GM21619 (cell line): ENCODE measurements at regions not wholly inside any gene's neighbourhood (a gene's known extent, or its start where the extent isn't known, plus 50 kb on each side); places are given as distances from the start of the nearest gene placed in this dataset.
"Not testable (repeated sequence)": the region's sequence is repeated elsewhere in the genome, so short reads cannot be mapped to it uniquely, and the experiment has no call there.

ENCODE experiments used
- ATAC-seq: cut with Tn5 transposase; IDR thresholded peaks from one replicate; pipeline ENCODE4 v1.9.1; 2021; ENCODE audit not compliant: unreplicated experiment

DNA sequence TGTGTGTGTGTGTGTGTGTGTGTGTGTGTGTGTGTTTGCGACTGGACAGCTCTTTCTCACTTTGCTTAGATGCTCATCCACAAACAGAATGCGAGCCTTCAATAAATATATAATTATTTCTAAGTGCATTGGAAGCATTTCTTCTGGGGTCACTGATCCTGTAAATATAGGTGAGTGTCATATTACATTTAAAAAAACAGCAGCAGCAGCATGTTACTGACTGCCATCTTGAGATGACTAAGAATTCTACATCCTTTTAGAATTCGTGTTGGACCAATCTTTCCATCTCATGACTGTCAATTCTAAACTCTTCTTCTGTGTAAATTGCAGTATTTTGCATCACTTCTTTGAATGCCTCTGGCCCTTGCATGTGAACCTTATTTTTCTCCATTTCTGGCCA is 238.0 kb upstream of the DDI1 start:
- no peak for ATAC-seq

DNA sequence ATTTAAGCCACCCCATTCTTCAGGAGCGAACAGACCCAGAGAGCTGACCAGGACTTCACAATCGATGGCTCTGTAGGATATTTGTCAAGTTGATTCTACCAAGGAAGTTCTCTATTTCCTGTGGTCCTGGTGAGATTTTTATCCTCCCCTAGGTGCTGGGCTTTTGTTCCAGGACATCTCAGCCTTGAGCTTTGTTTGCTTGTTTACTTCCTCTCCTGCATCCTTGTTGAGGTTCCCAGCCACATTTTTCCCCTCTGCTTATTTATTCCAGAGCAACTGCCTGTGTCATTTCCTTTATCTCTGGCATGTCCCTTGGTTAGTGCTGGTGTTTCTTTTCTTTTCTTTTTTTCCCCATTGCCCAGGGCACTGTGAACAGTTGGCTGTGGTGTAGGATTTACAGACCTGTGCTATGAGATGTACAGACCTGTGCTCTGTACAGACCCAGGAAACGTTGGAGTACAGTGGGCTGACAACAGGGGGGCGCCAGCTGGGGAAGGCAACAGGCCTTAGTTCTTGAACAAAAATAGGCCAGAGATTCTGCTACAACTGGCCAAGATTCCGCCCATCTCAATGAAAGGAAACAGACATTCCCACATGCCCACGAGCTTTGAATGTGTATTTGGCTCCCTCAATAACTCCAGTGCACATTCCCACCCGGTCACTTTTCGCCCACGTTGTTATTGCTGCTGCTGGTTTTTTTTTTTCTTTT is 235.9 kb upstream of the DDI1 start:
- no peak for ATAC-seq

DNA sequence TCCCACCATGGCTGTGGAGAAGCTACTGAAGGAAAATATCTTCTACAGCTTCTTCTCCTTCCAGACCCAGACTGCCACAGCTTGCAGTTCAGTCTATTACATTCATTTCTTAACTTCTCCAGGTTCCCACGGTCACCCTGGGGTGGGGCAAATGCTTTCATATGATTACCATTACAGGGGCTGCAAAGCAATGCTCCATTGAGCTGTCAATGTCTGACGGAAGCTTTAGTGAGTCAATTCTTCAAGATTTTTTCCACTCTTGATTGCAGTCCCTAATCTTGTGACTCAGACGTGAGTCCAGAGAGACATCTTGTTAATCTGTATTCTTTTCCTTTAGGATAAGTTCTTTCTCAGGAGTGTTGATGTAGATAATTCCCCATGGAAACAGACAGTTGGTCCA is 233.4 kb upstream of the DDI1 start:
- ATAC-seq = no peak

DNA sequence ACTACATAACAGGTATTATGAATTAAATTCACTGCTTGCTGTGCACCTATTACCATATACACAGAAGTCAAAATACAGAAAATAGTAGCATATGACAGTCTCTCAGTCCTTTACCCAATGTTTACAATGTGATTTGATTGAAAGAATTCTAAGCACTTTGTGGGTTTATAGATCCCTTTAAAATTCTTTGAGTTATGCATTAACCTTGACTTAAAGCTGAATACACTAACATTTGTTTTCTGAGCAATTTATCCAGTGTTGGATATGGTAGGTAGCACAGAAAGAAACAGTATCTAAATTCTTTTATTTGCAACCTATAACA is 230.8 kb upstream of the DDI1 start:
- ATAC-seq = no peak

GRCh38 chr11:103806130-103806895 is 230.1 kb upstream of the DDI1 start:
- no peak for ATAC-seq

GRCh38 chr11:103807806-103808205 is 228.6 kb upstream of the DDI1 start:
- no peak for ATAC-seq

- ATAC-seq = no peak
These were observed 228.2 kb upstream of the DDI1 start for GRCh38 chr11:103808252-103808651.

DNA sequence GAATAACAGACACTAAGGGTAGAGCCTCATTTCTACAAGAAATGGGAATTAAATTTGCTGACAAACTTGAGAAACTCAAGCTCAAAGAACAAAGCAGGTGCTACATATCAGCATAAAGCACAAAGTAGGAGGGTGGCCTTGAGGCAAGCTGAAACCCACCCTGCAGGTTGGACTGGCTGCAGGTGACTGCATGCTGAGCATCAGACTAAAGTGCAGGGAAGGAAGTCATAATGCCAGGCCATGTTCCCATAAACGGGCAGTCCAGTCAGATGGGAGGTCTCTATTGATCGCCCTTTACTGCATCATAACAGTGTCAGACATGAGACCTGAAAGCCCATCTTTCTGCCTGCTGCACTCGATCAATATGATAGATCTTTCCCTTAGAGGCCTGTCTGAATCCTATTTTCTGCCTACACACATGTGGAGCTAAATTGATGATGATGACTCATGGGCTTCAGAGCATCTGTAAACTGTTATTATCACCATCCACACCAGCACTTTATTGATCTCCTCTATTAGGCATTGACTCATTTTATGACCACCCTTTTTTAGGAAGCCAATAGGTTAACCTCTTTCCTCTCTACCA is 224.5 kb upstream of the DDI1 start:
- no peak for ATAC-seq

- no peak for ATAC-seq
These were observed 223.8 kb upstream of the DDI1 start for GRCh38 chr11:103812680-103813079.

DNA sequence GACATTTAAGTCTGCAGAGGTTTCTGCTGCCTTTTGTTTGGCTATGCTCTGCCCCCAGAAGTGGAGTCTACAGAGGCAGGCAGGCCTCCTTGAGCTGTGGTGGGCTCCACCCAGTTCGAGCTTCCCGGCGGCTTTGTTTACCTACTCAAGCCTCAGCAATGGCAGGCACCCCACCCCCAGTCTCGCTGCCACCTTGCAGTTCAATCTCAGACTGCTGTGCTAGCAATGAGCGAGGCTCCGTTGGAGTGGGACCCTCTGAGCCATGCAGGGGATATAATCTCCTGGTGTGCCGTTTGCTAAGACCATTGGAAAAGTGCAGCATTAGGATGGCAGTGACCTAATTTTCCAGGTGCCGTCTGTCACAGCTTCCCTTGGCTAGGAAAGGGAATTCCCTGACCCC is 216.1 kb upstream of the DDI1 start:
- not testable (repeated sequence) for ATAC-seq

GRCh38 chr11:103824116-103824515 is 212.3 kb upstream of the DDI1 start:
- ATAC-seq = no peak

- no peak for ATAC-seq
These were observed 211.0 kb upstream of the DDI1 start for GRCh38 chr11:103825469-103825868.

GRCh38 chr11:103826856-103827255 is 209.6 kb upstream of the DDI1 start:
- ATAC-seq = no peak

DNA sequence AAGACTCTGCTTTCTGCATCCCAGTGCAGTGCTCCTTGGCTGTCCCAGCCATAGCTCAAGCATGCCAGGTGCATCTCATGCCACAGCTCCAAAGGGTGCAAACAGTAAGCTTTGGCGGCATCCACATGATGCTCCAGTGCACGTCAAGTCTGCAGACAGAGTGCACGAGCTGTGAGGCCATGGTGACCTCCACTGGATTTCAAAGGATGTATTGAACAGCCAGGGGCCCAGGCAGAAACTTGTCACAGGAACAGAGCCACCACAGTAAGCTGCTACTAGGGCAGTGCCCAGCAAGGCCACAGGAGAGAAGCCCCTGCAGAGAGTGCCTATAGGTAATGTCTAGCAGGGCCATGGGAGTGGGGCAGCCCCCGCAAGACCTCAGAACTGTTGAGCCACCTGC is 206.8 kb upstream of the DDI1 start:
- no peak for ATAC-seq

GRCh38 chr11:103830205-103830604 is 206.2 kb upstream of the DDI1 start:
- no peak for ATAC-seq

GRCh38 chr11:103832762-103833161 is 203.7 kb upstream of the DDI1 start:
- no peak for ATAC-seq

DNA sequence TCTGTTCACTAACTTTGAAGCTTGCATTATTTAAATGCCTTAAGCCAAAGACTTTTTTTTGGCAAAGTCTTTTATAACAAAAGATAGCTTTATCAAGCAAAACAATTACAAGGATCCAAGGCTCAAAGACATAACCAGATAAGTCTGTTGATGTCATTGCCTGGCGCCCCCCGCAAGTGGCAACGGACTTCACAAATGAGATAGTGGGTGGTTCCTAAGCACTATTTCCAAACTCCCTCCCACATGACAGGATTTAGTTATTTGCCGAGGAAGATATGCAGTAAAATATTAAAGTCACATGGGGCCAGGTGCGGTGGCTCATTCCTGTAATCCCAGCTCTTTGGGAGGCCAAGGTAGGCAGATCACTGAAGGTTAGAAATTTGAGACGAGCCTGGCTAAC is 194.2 kb upstream of the DDI1 start:
- ATAC-seq = no peak

DNA sequence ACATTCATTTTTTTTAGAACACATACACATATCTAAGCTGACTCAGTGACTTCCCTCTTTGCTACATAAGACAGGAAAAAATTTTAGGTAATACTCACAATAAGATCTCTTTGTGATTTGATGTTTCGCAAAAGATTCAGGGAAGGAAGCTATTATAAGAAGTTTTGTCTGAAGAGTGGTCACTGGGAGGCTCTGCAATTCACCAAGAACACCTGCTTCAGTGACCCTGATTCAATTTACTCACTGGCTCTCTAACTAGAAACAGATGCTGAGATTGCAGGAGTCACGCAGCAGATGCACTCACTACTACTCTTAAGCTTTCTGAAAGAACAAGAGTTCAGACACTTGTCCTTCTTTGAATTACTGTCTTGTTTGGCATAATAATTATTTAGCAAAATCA is 193.6 kb upstream of the DDI1 start:
- ATAC-seq = no peak

DNA sequence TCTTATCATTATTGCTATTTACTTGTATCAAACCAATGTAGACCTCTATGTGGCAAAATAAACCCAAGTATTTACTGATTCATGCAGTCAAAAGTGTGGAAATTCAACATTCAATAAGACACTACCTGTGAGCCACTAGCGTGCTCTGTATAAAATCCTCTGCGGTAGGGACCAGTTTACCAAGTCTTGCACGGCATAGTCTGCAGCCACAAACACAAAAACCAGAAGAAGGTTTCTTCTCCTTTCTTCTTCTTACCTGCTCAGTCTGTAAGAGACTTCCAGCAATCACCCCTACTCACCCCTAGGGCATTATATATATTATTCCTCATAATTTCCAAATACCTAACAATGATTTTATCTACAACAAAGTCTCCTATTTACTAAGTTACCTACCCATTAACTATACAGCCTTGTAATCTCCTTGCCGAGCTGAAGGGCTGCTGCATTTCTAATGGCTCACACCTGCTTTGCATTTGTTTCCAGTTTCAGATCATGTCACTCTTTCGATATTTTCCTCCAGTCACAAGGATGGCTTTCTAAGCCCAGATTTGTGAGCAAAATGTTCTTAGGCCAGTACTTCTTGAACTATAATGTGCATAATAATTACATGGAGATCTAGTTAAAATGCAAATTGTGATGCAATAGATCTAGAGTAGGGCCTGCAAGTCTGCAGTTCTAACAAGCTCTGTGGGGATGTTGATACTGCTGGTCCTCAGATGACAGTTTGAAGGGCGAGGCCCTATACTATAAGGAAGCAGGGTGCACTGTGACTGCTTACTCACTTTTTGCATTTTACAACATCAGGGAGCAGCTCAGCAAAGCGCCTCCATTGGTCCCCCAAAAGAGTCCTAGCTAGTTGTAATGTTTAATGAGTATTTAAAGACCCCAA is 191.9 kb upstream of the DDI1 start:
- peak; percentile 98 for ATAC-seq

DNA sequence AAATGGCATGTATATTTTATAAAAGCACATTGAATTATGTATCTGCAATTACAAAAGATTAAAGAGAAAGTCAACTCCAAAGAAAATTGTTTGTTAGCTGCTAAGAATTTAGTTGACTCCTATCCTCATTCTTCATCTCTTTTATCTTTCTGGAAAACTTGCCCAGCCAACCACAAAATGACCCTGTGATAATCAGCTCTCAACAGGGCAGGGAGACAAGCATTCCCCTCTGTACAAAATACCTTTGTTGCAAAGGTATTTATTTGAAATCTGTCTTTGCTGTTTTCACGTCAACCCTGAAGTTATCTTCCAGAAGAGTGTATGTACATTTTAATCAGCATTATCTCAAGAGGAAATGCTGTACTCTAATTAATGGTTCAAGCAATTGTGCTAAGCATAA is 191.1 kb upstream of the DDI1 start:
- ATAC-seq = no peak

- no peak for ATAC-seq
These were observed 187.8 kb upstream of the DDI1 start for GRCh38 chr11:103848686-103849085.
